GM18520 (cell line): ENCODE measurements at regions not wholly inside any gene's neighbourhood (a gene's known extent, or its start where the extent isn't known, plus 50 kb on each side); places are given as distances from the start of the nearest gene placed in this dataset.
"Not testable (repeated sequence)": the region's sequence is repeated elsewhere in the genome, so short reads cannot be mapped to it uniquely, and the experiment has no call there.

Experiments used
- ATAC-seq: cut with Tn5 transposase; IDR thresholded peaks from one replicate; pipeline ENCODE4 v1.9.1; 2021; ENCODE audit not compliant: unreplicated experiment

- no peak for ATAC-seq
These were observed 134.8 kb upstream of the ALDH1B1 start for GRCh38 chr9:38257626-38258215.

- no peak for ATAC-seq
These were observed 136.0 kb upstream of the ALDH1B1 start for GRCh38 chr9:38256461-38256860.

GRCh38 chr9:38255599-38255998, 136.9 kb upstream of the ALDH1B1 start:
- ATAC-seq: no peak

GRCh38 chr9:38254756-38255155, 137.7 kb upstream of the ALDH1B1 start:
- no peak for ATAC-seq

- ATAC-seq: no peak
These were observed 138.4 kb upstream of the ALDH1B1 start for GRCh38 chr9:38254151-38254550.

- ATAC-seq: no peak
These were observed 139.3 kb upstream of the ALDH1B1 start for GRCh38 chr9:38253200-38253599.

- no peak for ATAC-seq
These were observed 141.3 kb upstream of the ALDH1B1 start for GRCh38 chr9:38251036-38251860.

- ATAC-seq: no peak
These were observed 142.0 kb upstream of the ALDH1B1 start for GRCh38 chr9:38250279-38251035.

GRCh38 chr9:38249587-38250210, 142.8 kb upstream of the ALDH1B1 start:
- ATAC-seq: no peak

GRCh38 chr9:38249049-38249448, 143.5 kb upstream of the ALDH1B1 start:
- ATAC-seq: no peak

GRCh38 chr9:38246833-38247232, 145.7 kb upstream of the ALDH1B1 start:
- no peak for ATAC-seq

GRCh38 chr9:38244971-38245370, 147.5 kb upstream of the ALDH1B1 start:
- ATAC-seq: no peak

- ATAC-seq: no peak
These were observed 148.5 kb upstream of the ALDH1B1 start for GRCh38 chr9:38243993-38244392.

GRCh38 chr9:38242151-38242550, 150.4 kb upstream of the ALDH1B1 start:
- not testable (repeated sequence) for ATAC-seq

- no peak for ATAC-seq
These were observed 152.5 kb upstream of the ALDH1B1 start for GRCh38 chr9:38240051-38240450.

- ATAC-seq: no peak
These were observed 157.3 kb upstream of the ALDH1B1 start for GRCh38 chr9:38235244-38235643.

- ATAC-seq: no peak
These were observed 157.9 kb upstream of the ALDH1B1 start for GRCh38 chr9:38234479-38235170.

- no peak for ATAC-seq
These were observed 158.6 kb upstream of the ALDH1B1 start for GRCh38 chr9:38233796-38234355.

GRCh38 chr9:38233343-38233742, 159.2 kb upstream of the ALDH1B1 start:
- ATAC-seq: no peak

GRCh38 chr9:38232895-38233294, 159.6 kb upstream of the ALDH1B1 start:
- ATAC-seq: no peak
